ENCODE measurements at regions not wholly inside any gene's neighbourhood (a gene's known extent, or its start where the extent isn't known, plus 50 kb on each side); places are given as distances from the start of the nearest gene placed in this dataset.

GRCh38 chr5:121706686-121707085 is 145.0 kb upstream of the FTMT start:
- no peaks in the 10 kb centered on the region for H3K36me3 ChIP-seq (ENCODE audit: control insufficient read depth in 1 of 2, insufficient read depth in 2 of 2, low read length in 2 of 2)
- no peak overlapping the region for H3K27ac ChIP-seq (ENCODE audit: low read length)
- no peaks in the 10 kb centered on the region for H3K4me1 ChIP-seq (ENCODE audit: control insufficient read depth in 1 of 2, insufficient read depth in 2 of 2, low read length in 2 of 2)
- H3K4me3 ChIP-seq (ENCODE audit: low read depth in 1 of 2, low read length in 2 of 2) = no peak overlapping the region
- no peaks in the 10 kb centered on the region for H3K9me3 ChIP-seq (ENCODE audit: control insufficient read depth in 1 of 2, low read length in 2 of 2)
- no peaks in the 10 kb centered on the region for H3K27me3 ChIP-seq (ENCODE audit: low read depth, low read length)

- H3K36me3 ChIP-seq (ENCODE audit: control insufficient read depth in 1 of 2, insufficient read depth in 2 of 2, low read length in 2 of 2) = no peaks in the 10 kb centered on the region
- no peaks in the 10 kb centered on the region for H3K4me1 ChIP-seq (ENCODE audit: control insufficient read depth in 1 of 2, insufficient read depth in 2 of 2, low read length in 2 of 2)
- H3K9me3 ChIP-seq (ENCODE audit: control insufficient read depth in 1 of 2, low read length in 2 of 2) = no peaks in the 10 kb centered on the region
- H3K27ac ChIP-seq (ENCODE audit: low read length) = no peak overlapping the region
- no peak overlapping the region for H3K4me3 ChIP-seq (ENCODE audit: low read depth in 1 of 2, low read length in 2 of 2)
- no peaks in the 10 kb centered on the region for H3K27me3 ChIP-seq (ENCODE audit: low read depth, low read length)
Observed at GRCh38 chr5:121707178-121707577, 144.5 kb upstream of the FTMT start.

- no peak overlapping the region for H3K27ac ChIP-seq (ENCODE audit: low read length)
- H3K36me3 ChIP-seq (ENCODE audit: control insufficient read depth in 1 of 2, insufficient read depth in 2 of 2, low read length in 2 of 2) = no peaks in the 10 kb centered on the region
- H3K4me1 ChIP-seq (ENCODE audit: control insufficient read depth in 1 of 2, insufficient read depth in 2 of 2, low read length in 2 of 2) = no peaks in the 10 kb centered on the region
- H3K9me3 ChIP-seq (ENCODE audit: control insufficient read depth in 1 of 2, low read length in 2 of 2) = no peaks in the 10 kb centered on the region
- no peak overlapping the region for H3K4me3 ChIP-seq (ENCODE audit: low read depth in 1 of 2, low read length in 2 of 2)
- H3K27me3 ChIP-seq (ENCODE audit: low read depth, low read length) = no peaks in the 10 kb centered on the region
Observed at GRCh38 chr5:121711416-121711815, 140.3 kb upstream of the FTMT start.

- Histone ChIP-seq H3K27ac (ENCODE audit: low read length) (no peak overlapping the region), H3K27me3 (ENCODE audit: low read depth, low read length) (no peaks in the 10 kb centered on the region), H3K4me1 (ENCODE audit: control insufficient read depth in 1 of 2, insufficient read depth in 2 of 2, low read length in 2 of 2) (no peaks in the 10 kb centered on the region), H3K36me3 (ENCODE audit: control insufficient read depth in 1 of 2, insufficient read depth in 2 of 2, low read length in 2 of 2) (no peaks in the 10 kb centered on the region), H3K4me3 (ENCODE audit: low read depth in 1 of 2, low read length in 2 of 2) (no peak overlapping the region), H3K9me3 (ENCODE audit: control insufficient read depth in 1 of 2, low read length in 2 of 2) (no peaks in the 10 kb centered on the region)
Observed at GRCh38 chr5:121719255-121719654, 132.4 kb upstream of the FTMT start.

- no peaks in the 10 kb centered on the region for H3K4me1 ChIP-seq (ENCODE audit: control insufficient read depth in 1 of 2, insufficient read depth in 2 of 2, low read length in 2 of 2)
- H3K27ac ChIP-seq (ENCODE audit: low read length) = no peak overlapping the region
- H3K27me3 ChIP-seq (ENCODE audit: low read depth, low read length) = no peaks in the 10 kb centered on the region
- no peaks in the 10 kb centered on the region for H3K9me3 ChIP-seq (ENCODE audit: control insufficient read depth in 1 of 2, low read length in 2 of 2)
- no peak overlapping the region for H3K4me3 ChIP-seq (ENCODE audit: low read depth in 1 of 2, low read length in 2 of 2)
- H3K36me3 ChIP-seq (ENCODE audit: control insufficient read depth in 1 of 2, insufficient read depth in 2 of 2, low read length in 2 of 2) = no peaks in the 10 kb centered on the region
Observed at GRCh38 chr5:121725450-121725849, 126.2 kb upstream of the FTMT start.

GRCh38 chr5:121726991-121727390 is 124.7 kb upstream of the FTMT start:
- H3K4me1 ChIP-seq (ENCODE audit: control insufficient read depth in 1 of 2, insufficient read depth in 2 of 2, low read length in 2 of 2) = no peaks in the 10 kb centered on the region
- no peaks in the 10 kb centered on the region for H3K36me3 ChIP-seq (ENCODE audit: control insufficient read depth in 1 of 2, insufficient read depth in 2 of 2, low read length in 2 of 2)
- H3K27ac ChIP-seq (ENCODE audit: low read length) = no peak overlapping the region
- H3K9me3 ChIP-seq (ENCODE audit: control insufficient read depth in 1 of 2, low read length in 2 of 2) = no peaks in the 10 kb centered on the region
- no peaks in the 10 kb centered on the region for H3K27me3 ChIP-seq (ENCODE audit: low read depth, low read length)
- H3K4me3 ChIP-seq (ENCODE audit: low read depth in 1 of 2, low read length in 2 of 2) = no peak overlapping the region

- Histone ChIP-seq H3K27ac (ENCODE audit: low read length) (no peak overlapping the region), H3K4me1 (ENCODE audit: control insufficient read depth in 1 of 2, insufficient read depth in 2 of 2, low read length in 2 of 2) (no peaks in the 10 kb centered on the region), H3K9me3 (ENCODE audit: control insufficient read depth in 1 of 2, low read length in 2 of 2) (no peaks in the 10 kb centered on the region), H3K27me3 (ENCODE audit: low read depth, low read length) (no peaks in the 10 kb centered on the region), H3K36me3 (ENCODE audit: control insufficient read depth in 1 of 2, insufficient read depth in 2 of 2, low read length in 2 of 2) (no peaks in the 10 kb centered on the region), H3K4me3 (ENCODE audit: low read depth in 1 of 2, low read length in 2 of 2) (no peak overlapping the region)
Observed at GRCh38 chr5:121731377-121731776, 120.3 kb upstream of the FTMT start.

- Histone ChIP-seq H3K4me1 (ENCODE audit: control insufficient read depth in 1 of 2, insufficient read depth in 2 of 2, low read length in 2 of 2) (no peaks in the 10 kb centered on the region), H3K27me3 (ENCODE audit: low read depth, low read length) (no peaks in the 10 kb centered on the region), H3K4me3 (ENCODE audit: low read depth in 1 of 2, low read length in 2 of 2) (no peak overlapping the region), H3K9me3 (ENCODE audit: control insufficient read depth in 1 of 2, low read length in 2 of 2) (peaks cover 0 to 11% of the 10 kb centered on the region in 2 donors), H3K27ac (ENCODE audit: low read length) (no peak overlapping the region), H3K36me3 (ENCODE audit: control insufficient read depth in 1 of 2, insufficient read depth in 2 of 2, low read length in 2 of 2) (no peaks in the 10 kb centered on the region)
Observed at GRCh38 chr5:121735618-121736017, 116.1 kb upstream of the FTMT start.

- Histone ChIP-seq H3K27me3 (ENCODE audit: low read depth, low read length) (no peaks in the 10 kb centered on the region), H3K4me1 (ENCODE audit: control insufficient read depth in 1 of 2, insufficient read depth in 2 of 2, low read length in 2 of 2) (no peaks in the 10 kb centered on the region), H3K4me3 (ENCODE audit: low read depth in 1 of 2, low read length in 2 of 2) (no peak overlapping the region), H3K9me3 (ENCODE audit: control insufficient read depth in 1 of 2, low read length in 2 of 2) (peaks cover 3 to 16% of the 10 kb centered on the region in 2 donors), H3K27ac (ENCODE audit: low read length) (no peak overlapping the region), H3K36me3 (ENCODE audit: control insufficient read depth in 1 of 2, insufficient read depth in 2 of 2, low read length in 2 of 2) (no peaks in the 10 kb centered on the region)
Observed at GRCh38 chr5:121737120-121737519, 114.6 kb upstream of the FTMT start.

- no peak overlapping the region for H3K4me3 ChIP-seq (ENCODE audit: low read depth in 1 of 2, low read length in 2 of 2)
- no peaks in the 10 kb centered on the region for H3K36me3 ChIP-seq (ENCODE audit: control insufficient read depth in 1 of 2, insufficient read depth in 2 of 2, low read length in 2 of 2)
- no peaks in the 10 kb centered on the region for H3K27me3 ChIP-seq (ENCODE audit: low read depth, low read length)
- no peaks in the 10 kb centered on the region for H3K4me1 ChIP-seq (ENCODE audit: control insufficient read depth in 1 of 2, insufficient read depth in 2 of 2, low read length in 2 of 2)
- H3K9me3 ChIP-seq (ENCODE audit: control insufficient read depth in 1 of 2, low read length in 2 of 2) = peaks cover 3 to 16% of the 10 kb centered on the region in 2 donors
- H3K27ac ChIP-seq (ENCODE audit: low read length) = no peak overlapping the region
Observed at GRCh38 chr5:121741156-121741555, 110.5 kb upstream of the FTMT start.

- Histone ChIP-seq H3K27me3 (ENCODE audit: low read depth, low read length) (no peaks in the 10 kb centered on the region), H3K9me3 (ENCODE audit: control insufficient read depth in 1 of 2, low read length in 2 of 2) (peaks cover 3 to 10% of the 10 kb centered on the region in 2 donors), H3K36me3 (ENCODE audit: control insufficient read depth in 1 of 2, insufficient read depth in 2 of 2, low read length in 2 of 2) (no peaks in the 10 kb centered on the region), H3K4me1 (ENCODE audit: control insufficient read depth in 1 of 2, insufficient read depth in 2 of 2, low read length in 2 of 2) (no peaks in the 10 kb centered on the region), H3K27ac (ENCODE audit: low read length) (no peak overlapping the region), H3K4me3 (ENCODE audit: low read depth in 1 of 2, low read length in 2 of 2) (no peak overlapping the region)
Observed at GRCh38 chr5:121744577-121744976, 107.1 kb upstream of the FTMT start.

GRCh38 chr5:121745407-121745806 is 106.3 kb upstream of the FTMT start:
- H3K27ac ChIP-seq (ENCODE audit: low read length) = no peak overlapping the region
- no peak overlapping the region for H3K4me3 ChIP-seq (ENCODE audit: low read depth in 1 of 2, low read length in 2 of 2)
- no peaks in the 10 kb centered on the region for H3K36me3 ChIP-seq (ENCODE audit: control insufficient read depth in 1 of 2, insufficient read depth in 2 of 2, low read length in 2 of 2)
- no peaks in the 10 kb centered on the region for H3K4me1 ChIP-seq (ENCODE audit: control insufficient read depth in 1 of 2, insufficient read depth in 2 of 2, low read length in 2 of 2)
- H3K27me3 ChIP-seq (ENCODE audit: low read depth, low read length) = no peaks in the 10 kb centered on the region
- peaks cover 3 to 5% of the 10 kb centered on the region in 2 donors for H3K9me3 ChIP-seq (ENCODE audit: control insufficient read depth in 1 of 2, low read length in 2 of 2)
